Endothelial cell of umbilical vein (primary cell): ENCODE measurements at regions not wholly inside any gene's neighbourhood (a gene's known extent, or its start where the extent isn't known, plus 50 kb on each side); places are given as distances from the start of the nearest gene placed in this dataset.

Experiments
- BruUV-seq: library from RNA; stranded (reverse); fragments of 400-500 nt; replicated peaks from 2 replicates; lab custom pipeline; 2021; lab: Mats Ljungman, UMichigan
- CTCF ChIA-PET: fragments of 300-600, 350-600 bp; sonication (Branson Sonifier 250); formaldehyde crosslinking; loops from one replicate; lab custom pipeline; 2021; ENCODE audit warnings: antibody characterized with exemption, inconsistent platforms; lab: Charles Lee
- POLR2A ChIA-PET: fragments of 300-600, 350-600 bp; sonication (Branson Sonifier 250); formaldehyde crosslinking; loops from one replicate; lab custom pipeline; 2021; ENCODE audit warnings: antibody characterized with exemption, inconsistent platforms; lab: Charles Lee
- DNase-seq: peaks from one replicate; pipeline ENCODE4 v3.0.0-alpha.2; 2011; ENCODE audit warnings: low read depth, low spot score
- FAIRE-seq: peaks from 2 replicates; lab custom pipeline; 2011; peaks lifted over from hg19 to GRCh38; lab: Jason Lieb, UNC
- H2AFZ ChIP-seq: 2 replicates; pipeline ENCODE4 v1.6.0; 2012; ENCODE audit warnings: low read depth, low read length, control low read depth, inconsistent platforms
- H3K27ac ChIP-seq: 2 replicates; pipeline ENCODE4 v1.5.1; 2011; ENCODE audit warnings: low read depth, mild to moderate bottlenecking, control low read depth, low read length, moderate library complexity; ENCODE audit not compliant: insufficient read depth
- H3K27me3 ChIP-seq, 2 experiments: 2 replicates each; pipeline versions ENCODE4 v1.6.0 to v1.6.1; 2011; ENCODE audit warnings: low read length in 2 of 2, mixed read lengths in 1 of 2; ENCODE audit not compliant: control insufficient read depth in 2 of 2, insufficient read depth in 2 of 2
- H3K36me3 ChIP-seq, 2 experiments: 2 replicates in 1 of 2; 3 replicates in 1 of 2; pipeline ENCODE4 v1.5.1; 2011; ENCODE audit warnings: low read length in 2 of 2, mild to moderate bottlenecking in 1 of 2, moderate library complexity in 1 of 2; ENCODE audit not compliant: control insufficient read depth in 2 of 2, insufficient read depth in 2 of 2; ENCODE audit errors: extremely low read depth in 1 of 2
- H3K4me1 ChIP-seq: 3 replicates; pipeline ENCODE4 v1.5.1; 2011; ENCODE audit warnings: mild to moderate bottlenecking, low read length; ENCODE audit not compliant: control insufficient read depth, insufficient read depth; ENCODE audit errors: extremely low read depth
- H3K4me2 ChIP-seq: 2 replicates; pipeline ENCODE4 v1.6.1; 2011; ENCODE audit warnings: low read length, control low read depth, mixed read lengths; ENCODE audit not compliant: insufficient read depth
- H3K4me3 ChIP-seq, 3 experiments: fragments of 200-600 bp in 1 of 3; sonication (generic), shearing (Covaris generic) in 1 of 3; replicated peaks in 1 of 3; 2 replicates each; pipeline ENCODE4 v1.5.1; 2011 to 2016; ENCODE audit warnings: control low read depth in 3 of 3, low read length in 3 of 3, mild to moderate bottlenecking in 2 of 3, inconsistent platforms in 1 of 3, low read depth in 1 of 3, moderate library complexity in 1 of 3; ENCODE audit not compliant: insufficient read depth in 1 of 3
- H3K79me2 ChIP-seq: 2 replicates; pipeline ENCODE4 v1.6.0; 2012; ENCODE audit warnings: low read length, inconsistent platforms; ENCODE audit not compliant: control insufficient read depth, insufficient read depth
- H3K9ac ChIP-seq: replicated peaks from 2 replicates; pipeline ENCODE3; 2011; ENCODE audit warnings: low read length, control low read depth; ENCODE audit not compliant: insufficient read depth; ENCODE audit errors: extremely low read depth
- H3K9me1 ChIP-seq: replicated peaks from 3 replicates; pipeline ENCODE4 v1.6.0; 2011; ENCODE audit warnings: mild to moderate bottlenecking, low read length; ENCODE audit not compliant: control insufficient read depth, insufficient read depth; ENCODE audit errors: extremely low read depth
- H3K9me3 ChIP-seq: replicated peaks from 2 replicates; pipeline ENCODE4 v1.5.1; 2012; ENCODE audit warnings: low read length, inconsistent platforms; ENCODE audit not compliant: control insufficient read depth, insufficient read depth
- H4K20me1 ChIP-seq: replicated peaks from 2 replicates; pipeline ENCODE3; 2011; ENCODE audit warnings: mild to moderate bottlenecking, low read length; ENCODE audit not compliant: control insufficient read depth, insufficient read depth; ENCODE audit errors: extremely low read depth
- CTCF ChIP-seq, 2 donors: IDR thresholded peaks; 1 replicate in 1 of 2; 2 replicates in 1 of 2; pipeline ENCODE4 v1.5.1; 2011; ENCODE audit warnings: low read length in 2 of 2, mild to moderate bottlenecking in 2 of 2, moderate library complexity in 2 of 2, control low read depth in 1 of 2, inconsistent platforms in 1 of 2, low read depth in 1 of 2; ENCODE audit not compliant: insufficient read depth in 1 of 2; ENCODE audit errors: extremely low read depth in 1 of 2
- EZH2 ChIP-seq: IDR thresholded peaks from 2 replicates; pipeline ENCODE4 v1.6.1; 2012; ENCODE audit warnings: borderline replicate concordance, low read depth, mild to moderate bottlenecking, moderate library complexity, low read length, inconsistent platforms; ENCODE audit not compliant: severe bottlenecking
- FOS ChIP-seq: IDR thresholded peaks from 2 replicates; pipeline ENCODE4 v1.6.1; 2011; ENCODE audit warnings: mild to moderate bottlenecking, low read length, moderate library complexity, borderline replicate concordance; ENCODE audit not compliant: insufficient read depth
- GATA2 ChIP-seq: IDR thresholded peaks from 2 replicates; pipeline ENCODE4 v1.7.0; 2011; ENCODE audit warnings: low read depth, mild to moderate bottlenecking, moderate library complexity, mixed read lengths, low read length; ENCODE audit not compliant: insufficient read length, insufficient read depth
- JUN ChIP-seq: IDR thresholded peaks from 2 replicates; pipeline ENCODE4 v1.6.1; 2011; ENCODE audit warnings: borderline replicate concordance, low read depth; ENCODE audit not compliant: insufficient read length, insufficient read depth
- MAX ChIP-seq: IDR thresholded peaks from 2 replicates; pipeline ENCODE4 v1.6.1; 2011; ENCODE audit not compliant: insufficient read depth, insufficient read length
- MYC ChIP-seq: IDR thresholded peaks from one replicate; pipeline ENCODE4 v1.6.1; 2011; ENCODE audit warnings: mild to moderate bottlenecking, low read depth, low read length
- POLR2A ChIP-seq: IDR thresholded peaks from 2 replicates; pipeline ENCODE4 v1.6.1; 2012; ENCODE audit warnings: low read depth, mild to moderate bottlenecking, control low read depth, low read length
- POLR2AphosphoS5 ChIP-seq: IDR thresholded peaks from 2 replicates; pipeline ENCODE4 v1.6.1; 2012; ENCODE audit warnings: low read depth, mild to moderate bottlenecking, control low read depth, low read length, moderate library complexity; ENCODE audit not compliant: insufficient read depth
- dilution Hi-C: fragments of 300-500 bp; cut with MboI; formaldehyde crosslinking; loops from one replicate; pipeline ENCODE4 v1.15.0; 2019; ENCODE audit warnings: low sequenced_read_pairs; ENCODE audit not compliant: extremely low pct_ligation_motif_present
- intact Hi-C: fragments of 100-400 bp; cut with micrococcal nuclease; formaldehyde crosslinking; loops from one replicate; pipeline ENCODE4 v1.10.0; 2022

DNA sequence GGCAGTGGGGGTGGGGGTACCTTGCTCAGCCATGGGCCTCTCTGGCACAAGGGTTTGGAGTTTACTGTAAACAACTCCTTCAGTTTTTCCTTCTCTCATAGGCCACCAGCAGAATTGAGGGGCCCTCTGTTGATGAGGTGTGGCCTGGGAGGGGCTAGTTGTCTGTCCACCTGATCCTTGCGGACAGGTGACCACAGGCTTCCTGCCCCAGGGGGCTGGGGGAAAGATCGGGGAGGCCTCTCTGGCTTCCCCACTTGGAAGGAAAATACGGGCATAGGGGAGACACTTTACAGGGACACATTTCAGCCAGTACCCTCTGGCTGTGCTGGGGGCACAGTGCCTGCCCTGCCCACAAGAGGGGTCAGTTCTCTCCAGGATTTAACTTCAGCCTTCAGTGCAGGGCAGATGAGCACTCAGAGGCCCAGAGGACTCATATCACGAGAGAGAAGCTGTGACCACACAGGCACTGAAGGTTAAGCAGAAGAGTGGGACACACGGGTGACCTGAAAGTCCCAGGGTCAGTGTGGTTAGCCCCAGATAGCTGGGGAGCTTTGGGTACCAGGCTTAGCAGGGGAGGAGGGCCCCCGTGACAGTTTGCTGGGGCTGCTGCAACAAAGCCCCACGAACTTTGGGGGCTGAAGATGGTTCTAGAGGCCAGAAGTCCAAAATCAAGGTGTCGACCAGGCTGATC lies 245.9 kb downstream of the SEC14L1 start:
- no peaks in the 10 kb centered on the region for H3K9me3 ChIP-seq
- no peak for TF ChIP-seq MAX
- no peak for TF ChIP-seq CTCF (IDR thresholded peaks at IDR 0.05; ENCODE audit: extremely low read depth in 1 of 2, insufficient read depth in 1 of 2, low read depth in 1 of 2, low read length in 2 of 2)
- TF ChIP-seq POLR2AphosphoS5: no peak
- TF ChIP-seq FOS: no peak
- TF ChIP-seq GATA2: no peak
- no peak for TF ChIP-seq POLR2A
- no peak for TF ChIP-seq EZH2
- no peak for TF ChIP-seq JUN
- TF ChIP-seq MYC: no peak
- CTCF ChIA-PET: interaction anchor here (1.2 to 6.1 kb wide), 2 partner anchors 14 kb away, joined by 3 to 58 read pairs; no protein-coding TSS in a partner anchor
- H3K36me3 ChIP-seq: no peaks in the 10 kb centered on the region
- dilution Hi-C loops: no loop called here
- FAIRE-seq (no peak), DNase-seq (no peak)
- H2AFZ ChIP-seq: no peak overlapping the region
- no peak overlapping the region for H3K27ac ChIP-seq
- H3K9me1 ChIP-seq: no peaks in the 10 kb centered on the region
- BruUV-seq: no TSS peak
- no peak overlapping the region for H3K9ac ChIP-seq
- H3K79me2 ChIP-seq: peaks cover 18% of the 10 kb centered on the region
- POLR2A ChIA-PET: interaction anchor here (1.3 kb wide), 1 partner anchor 12 kb away, joined by 3 read pairs; no protein-coding TSS in a partner anchor
- no peaks in the 10 kb centered on the region for H4K20me1 ChIP-seq
- no peak overlapping the region for H3K4me3 ChIP-seq
- peaks cover 51% of the 10 kb centered on the region for H3K4me1 ChIP-seq
- no peak overlapping the region for H3K4me2 ChIP-seq
- no peaks in the 10 kb centered on the region for H3K27me3 ChIP-seq
- intact Hi-C loops: no loop called here
